DOHH2 (cell line): ENCODE measurements at regions not wholly inside any gene's neighbourhood (a gene's known extent, or its start where the extent isn't known, plus 50 kb on each side); places are given as distances from the start of the nearest gene placed in this dataset.

Experiments used
- H3F3A ChIP-seq: fragments of 200-600 bp; sonication (generic), shearing (Covaris generic); 2 replicates; pipeline ENCODE4 v1.6.0; 2016; ENCODE audit warnings: antibody characterized with exemption, mild to moderate bottlenecking; ENCODE audit not compliant: control insufficient read depth, insufficient read depth
- H3K27ac ChIP-seq: fragments of 200-600 bp; sonication (generic); 2 replicates; pipeline ENCODE4 v1.5.1; 2014; ENCODE audit warnings: low read depth, mild to moderate bottlenecking, low read length, moderate library complexity
- H3K27me3 ChIP-seq: fragments of 200-600 bp; sonication (generic); 2 replicates; pipeline ENCODE4 v1.6.1; 2014; ENCODE audit warnings: mild to moderate bottlenecking, low read length, mixed read lengths; ENCODE audit not compliant: control insufficient read depth
- H3K36me3 ChIP-seq: fragments of 200-600 bp; sonication (generic); 2 replicates; pipeline ENCODE4 v1.6.1; 2014; ENCODE audit warnings: mild to moderate bottlenecking, low read length, moderate library complexity, mixed read lengths; ENCODE audit not compliant: control insufficient read depth
- H3K4me1 ChIP-seq: fragments of 200-600 bp; sonication (generic); 2 replicates; pipeline ENCODE4 v1.6.1; 2014; ENCODE audit warnings: mild to moderate bottlenecking, low read length, mixed read lengths; ENCODE audit not compliant: control insufficient read depth
- H3K4me2 ChIP-seq: fragments of 200-600 bp; sonication (generic); 2 replicates; pipeline ENCODE4 v1.6.0; 2014; ENCODE audit warnings: mild to moderate bottlenecking, low read length, moderate library complexity
- H3K4me3 ChIP-seq: fragments of 200-600 bp; sonication (generic); 2 replicates; pipeline ENCODE4 v1.5.1; 2014; ENCODE audit warnings: mild to moderate bottlenecking, low read length, mixed read lengths
- H3K79me2 ChIP-seq: fragments of 200-600 bp; sonication (generic); 2 replicates; pipeline ENCODE4 v1.6.1; 2014; ENCODE audit warnings: mild to moderate bottlenecking, low read length, mixed read lengths; ENCODE audit not compliant: control insufficient read depth
- H3K9me2 ChIP-seq: fragments of 200-600 bp; sonication (generic); replicated peaks from 2 replicates; pipeline ENCODE4 v1.6.1; 2014; ENCODE audit warnings: mild to moderate bottlenecking, low read length, mixed read lengths; ENCODE audit not compliant: control insufficient read depth
- H3K9me3 ChIP-seq: fragments of 200-600 bp; sonication (generic); 2 replicates; pipeline ENCODE4 v1.6.1; 2014; ENCODE audit warnings: antibody characterized with exemption, low read length, mixed read lengths; ENCODE audit not compliant: control insufficient read depth, insufficient read depth
- H4K20me1 ChIP-seq: fragments of 200-600 bp; sonication (generic); 2 replicates; pipeline ENCODE4 v1.6.0; 2014; ENCODE audit warnings: low read depth, mild to moderate bottlenecking, antibody characterized with exemption, low read length, moderate library complexity; ENCODE audit not compliant: control insufficient read depth, insufficient read depth
- EZH2phosphoT487 ChIP-seq: fragments of 200-600 bp; sonication (generic); IDR thresholded peaks from 2 replicates; pipeline ENCODE4 v1.6.1; 2017; ENCODE audit warnings: borderline replicate concordance, mild to moderate bottlenecking, antibody characterized with exemption, low read length, moderate library complexity, mixed read lengths
- TF ChIP-seq, protein P1 (sequence below): fragments of 200-600 bp; sonication (generic); IDR thresholded peaks from one replicate; pipeline ENCODE4 v1.5.1; 2014; ENCODE audit warnings: antibody characterized with exemption, mild to moderate bottlenecking, low read depth, low read length; ENCODE audit not compliant: poor library complexity, severe bottlenecking

DNA sequence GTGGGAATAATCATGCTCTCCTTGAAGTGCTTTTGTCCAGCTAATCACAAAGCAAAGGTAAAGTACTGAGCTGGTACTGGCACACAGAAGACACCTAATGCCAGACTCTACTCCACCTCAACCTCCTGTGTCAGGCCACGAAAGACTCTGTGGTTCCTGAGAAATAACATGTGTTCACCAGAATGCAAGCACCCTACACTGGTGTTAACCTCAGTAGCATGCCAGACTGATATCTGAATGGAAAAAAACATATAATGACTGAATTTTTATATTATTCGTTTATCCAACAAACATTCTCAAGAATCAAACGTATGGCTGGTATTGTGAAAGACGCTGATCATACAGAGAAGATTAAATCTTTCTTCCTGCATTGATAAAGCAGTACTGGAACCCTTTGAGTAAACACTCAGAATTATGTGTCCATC is 97.1 kb upstream of the IFNE start:
- Histone ChIP-seq H3K4me3 (no peak overlapping the region), H3K79me2 (no peaks in the 10 kb centered on the region), H3K4me1 (no peaks in the 10 kb centered on the region), H4K20me1 (no peaks in the 10 kb centered on the region), H3K4me2 (no peak overlapping the region), H3K36me3 (no peaks in the 10 kb centered on the region), H3K27ac (no peak overlapping the region), H3K9me3 (no peaks in the 10 kb centered on the region), H3K27me3 (no peaks in the 10 kb centered on the region), H3F3A (no peaks in the 10 kb centered on the region), H3K9me2 (no peaks in the 10 kb centered on the region)
- TF ChIP-seq EZH2phosphoT487, result no peak
- TF ChIP-seq, protein P1, sequence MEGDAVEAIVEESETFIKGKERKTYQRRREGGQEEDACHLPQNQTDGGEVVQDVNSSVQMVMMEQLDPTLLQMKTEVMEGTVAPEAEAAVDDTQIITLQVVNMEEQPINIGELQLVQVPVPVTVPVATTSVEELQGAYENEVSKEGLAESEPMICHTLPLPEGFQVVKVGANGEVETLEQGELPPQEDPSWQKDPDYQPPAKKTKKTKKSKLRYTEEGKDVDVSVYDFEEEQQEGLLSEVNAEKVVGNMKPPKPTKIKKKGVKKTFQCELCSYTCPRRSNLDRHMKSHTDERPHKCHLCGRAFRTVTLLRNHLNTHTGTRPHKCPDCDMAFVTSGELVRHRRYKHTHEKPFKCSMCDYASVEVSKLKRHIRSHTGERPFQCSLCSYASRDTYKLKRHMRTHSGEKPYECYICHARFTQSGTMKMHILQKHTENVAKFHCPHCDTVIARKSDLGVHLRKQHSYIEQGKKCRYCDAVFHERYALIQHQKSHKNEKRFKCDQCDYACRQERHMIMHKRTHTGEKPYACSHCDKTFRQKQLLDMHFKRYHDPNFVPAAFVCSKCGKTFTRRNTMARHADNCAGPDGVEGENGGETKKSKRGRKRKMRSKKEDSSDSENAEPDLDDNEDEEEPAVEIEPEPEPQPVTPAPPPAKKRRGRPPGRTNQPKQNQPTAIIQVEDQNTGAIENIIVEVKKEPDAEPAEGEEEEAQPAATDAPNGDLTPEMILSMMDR, result no peak

DNA sequence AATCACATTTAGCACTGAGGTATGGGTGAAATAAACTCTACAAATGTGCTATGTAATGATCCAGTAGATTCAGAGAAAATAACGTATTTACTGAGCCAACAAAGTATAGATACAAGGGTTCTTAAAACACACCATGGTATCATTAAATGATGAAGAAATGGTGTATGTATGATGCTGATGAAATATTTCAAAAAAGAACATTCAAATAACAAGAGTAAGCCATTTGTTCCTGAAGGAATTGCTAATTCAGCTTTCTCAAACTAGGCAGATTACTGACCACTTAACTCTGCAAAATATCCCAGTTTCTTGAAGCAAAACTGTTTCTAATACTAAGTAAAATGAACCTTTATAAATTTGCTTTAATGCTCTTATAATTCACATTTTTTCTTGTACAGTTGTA is 97.6 kb upstream of the IFNE start:
- H3F3A ChIP-seq, result no peaks in the 10 kb centered on the region
- H3K4me3 ChIP-seq, result no peak overlapping the region
- H3K4me2 ChIP-seq, result no peak overlapping the region
- no peaks in the 10 kb centered on the region for H3K9me2 ChIP-seq
- H3K4me1 ChIP-seq, result no peaks in the 10 kb centered on the region
- H3K27me3 ChIP-seq, result no peaks in the 10 kb centered on the region
- no peaks in the 10 kb centered on the region for H3K36me3 ChIP-seq
- no peak for TF ChIP-seq EZH2phosphoT487
- TF ChIP-seq, protein P1, result no peak
- no peak overlapping the region for H3K27ac ChIP-seq
- no peaks in the 10 kb centered on the region for H4K20me1 ChIP-seq
- H3K79me2 ChIP-seq, result no peaks in the 10 kb centered on the region
- no peaks in the 10 kb centered on the region for H3K9me3 ChIP-seq

DNA sequence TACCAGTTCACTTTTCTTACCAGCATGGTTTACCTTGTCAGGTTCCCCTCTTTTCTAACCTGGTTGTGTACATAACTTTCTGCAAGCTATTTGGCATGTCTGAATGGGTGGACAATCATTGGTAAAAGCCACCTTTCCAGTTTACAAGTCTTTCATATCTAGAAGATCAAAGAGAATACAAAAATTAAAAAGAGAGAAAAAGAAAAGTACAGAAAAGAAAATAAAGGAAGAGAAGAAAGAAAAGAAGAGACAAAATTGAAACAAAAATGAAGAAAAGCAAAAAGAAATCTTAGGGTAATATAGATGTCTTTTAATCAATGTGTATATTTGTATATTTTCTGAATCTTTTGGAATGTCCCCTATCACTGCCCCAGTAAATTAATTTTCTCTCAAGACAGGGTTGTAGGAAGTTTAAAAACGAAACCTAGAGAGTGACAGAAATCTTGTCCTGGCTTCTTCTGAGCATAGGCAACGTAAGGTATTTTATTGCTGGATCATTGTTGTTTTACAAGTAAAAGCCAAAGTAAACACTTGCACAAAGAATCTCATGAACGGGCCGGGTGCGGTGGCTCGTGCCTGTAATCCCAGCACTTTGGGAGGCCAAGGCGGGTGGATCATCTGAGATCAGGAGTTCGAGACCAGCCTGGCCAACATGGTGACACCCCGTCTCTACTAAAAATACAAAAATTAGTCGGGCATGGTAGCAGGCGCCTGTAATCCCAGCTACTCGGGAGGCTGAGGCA is 98.7 kb upstream of the IFNE start:
- H3K4me3 ChIP-seq, result no peak overlapping the region
- H3K27ac ChIP-seq, result no peak overlapping the region
- H3K79me2 ChIP-seq, result no peaks in the 10 kb centered on the region
- TF ChIP-seq EZH2phosphoT487, result no peak
- TF ChIP-seq, protein P1, result no peak
- H3K27me3 ChIP-seq, result no peaks in the 10 kb centered on the region
- no peaks in the 10 kb centered on the region for H3F3A ChIP-seq
- no peak overlapping the region for H3K4me2 ChIP-seq
- H3K36me3 ChIP-seq, result no peaks in the 10 kb centered on the region
- H4K20me1 ChIP-seq, result no peaks in the 10 kb centered on the region
- H3K9me3 ChIP-seq, result no peaks in the 10 kb centered on the region
- H3K4me1 ChIP-seq, result no peaks in the 10 kb centered on the region
- H3K9me2 ChIP-seq, result no peaks in the 10 kb centered on the region
